Progenitor cell of endocrine pancreas (in vitro differentiated cells): ENCODE measurements at regions not wholly inside any gene's neighbourhood (a gene's known extent, or its start where the extent isn't known, plus 50 kb on each side); places are given as distances from the start of the nearest gene placed in this dataset.

Experiments
- DNase-seq: peaks from one replicate; pipeline ENCODE4 v3.0.0; 2021; ENCODE audit warnings: low spot score; ENCODE audit not compliant: unreplicated experiment
- H3K27ac Mint-ChIP-seq: 2 replicates; pipeline ENCODE4 v1.8.0; 2021; ENCODE audit warnings: mild to moderate bottlenecking, moderate library complexity, mixed read lengths
- H3K27me3 Mint-ChIP-seq: 2 replicates; pipeline ENCODE4 v1.8.0; 2021; ENCODE audit warnings: mixed read lengths
- H3K36me3 Mint-ChIP-seq: 2 replicates; pipeline ENCODE4 v1.8.0; 2022; ENCODE audit warnings: mixed read lengths; ENCODE audit not compliant: insufficient read depth
- H3K4me1 Mint-ChIP-seq: 2 replicates; pipeline ENCODE4 v1.8.0; 2021; ENCODE audit warnings: low read depth, mixed read lengths
- H3K4me3 Mint-ChIP-seq: 2 replicates; pipeline ENCODE4 v1.8.0; 2021; ENCODE audit warnings: low read depth, mild to moderate bottlenecking, moderate library complexity, mixed read lengths
- H3K9me3 Mint-ChIP-seq: 2 replicates; pipeline ENCODE4 v1.8.0; 2021; ENCODE audit warnings: low read depth, mixed read lengths
- CTCF ChIP-seq: fragments of 200-600 bp; sonication (generic); IDR thresholded peaks from one replicate; pipeline ENCODE4 v1.5.0; 2021; ENCODE audit warnings: antibody characterized with exemption, mild to moderate bottlenecking; ENCODE audit not compliant: unreplicated experiment

- Mint-ChIP-seq H3K36me3 (no peaks in the 10 kb centered on the region), H3K4me3 (no peak overlapping the region), H3K4me1 (peaks cover 19% of the 10 kb centered on the region), H3K27ac (peak overlapping the region; percentile 78), H3K27me3 (peaks cover 22% of the 10 kb centered on the region), H3K9me3 (no peaks in the 10 kb centered on the region)
- TF ChIP-seq CTCF, result no peak
- no peak for DNase-seq
These were observed 74.9 kb downstream of the ADRA2A start for GRCh38 chr10:111151595-111152307.

- Mint-ChIP-seq H3K4me3 (no peak overlapping the region), H3K27ac (no peak overlapping the region)
- DNase-seq, result no peak
These were observed 79.9 kb downstream of the ADRA2A start for GRCh38 chr10:111156754-111157153.

GRCh38 chr10:111158595-111158994, 81.8 kb downstream of the ADRA2A start:
- no peak overlapping the region for H3K4me3 Mint-ChIP-seq
- no peaks in the 10 kb centered on the region for H3K36me3 Mint-ChIP-seq
- H3K4me1 Mint-ChIP-seq, result peaks cover 7% of the 10 kb centered on the region
- H3K9me3 Mint-ChIP-seq, result no peaks in the 10 kb centered on the region
- no peak overlapping the region for H3K27ac Mint-ChIP-seq
- DNase-seq, result no peak
- TF ChIP-seq CTCF, result no peak
- peaks cover 35% of the 10 kb centered on the region for H3K27me3 Mint-ChIP-seq

More at GRCh38 chr10:111156754-111157153, 79.9 kb downstream of the ADRA2A start:
- Mint-ChIP-seq H3K27me3 (peaks cover 26% of the 10 kb centered on the region), H3K9me3 (no peaks in the 10 kb centered on the region), H3K36me3 (no peaks in the 10 kb centered on the region), H3K4me1 (peaks cover 12% of the 10 kb centered on the region)
- TF ChIP-seq CTCF, result no peak

GRCh38 chr10:111161109-111161874, 84.5 kb downstream of the ADRA2A start:
- H3K36me3 Mint-ChIP-seq, result no peaks in the 10 kb centered on the region
- no peak overlapping the region for H3K27ac Mint-ChIP-seq
- H3K4me3 Mint-ChIP-seq, result no peak overlapping the region
- no peaks in the 10 kb centered on the region for H3K4me1 Mint-ChIP-seq
- H3K27me3 Mint-ChIP-seq, result peaks cover 36% of the 10 kb centered on the region
- TF ChIP-seq CTCF, result no peak
- peaks cover 7% of the 10 kb centered on the region for H3K9me3 Mint-ChIP-seq
- no peak for DNase-seq

- H3K36me3 Mint-ChIP-seq, result no peaks in the 10 kb centered on the region
- no peak overlapping the region for H3K27ac Mint-ChIP-seq
These were observed 94.4 kb downstream of the ADRA2A start for GRCh38 chr10:111171183-111171582.

More at GRCh38 chr10:111171183-111171582, 94.4 kb downstream of the ADRA2A start:
- Mint-ChIP-seq H3K9me3 (peaks cover 5% of the 10 kb centered on the region), H3K27me3 (no peaks in the 10 kb centered on the region), H3K4me3 (no peak overlapping the region), H3K4me1 (peaks cover 4% of the 10 kb centered on the region)
- DNase-seq, result no peak
- no peak for TF ChIP-seq CTCF
